DOHH2 (cell line): ENCODE measurements at regions not wholly inside any gene's neighbourhood (a gene's known extent, or its start where the extent isn't known, plus 50 kb on each side); places are given as distances from the start of the nearest gene placed in this dataset.

Source experiments
- H3F3A ChIP-seq: fragments of 200-600 bp; sonication (generic), shearing (Covaris generic); 2 replicates; pipeline ENCODE4 v1.6.0; 2016; ENCODE audit warnings: antibody characterized with exemption, mild to moderate bottlenecking; ENCODE audit not compliant: control insufficient read depth, insufficient read depth
- H3K27ac ChIP-seq: fragments of 200-600 bp; sonication (generic); 2 replicates; pipeline ENCODE4 v1.5.1; 2014; ENCODE audit warnings: low read depth, mild to moderate bottlenecking, low read length, moderate library complexity
- H3K27me3 ChIP-seq: fragments of 200-600 bp; sonication (generic); 2 replicates; pipeline ENCODE4 v1.6.1; 2014; ENCODE audit warnings: mild to moderate bottlenecking, low read length, mixed read lengths; ENCODE audit not compliant: control insufficient read depth
- H3K36me3 ChIP-seq: fragments of 200-600 bp; sonication (generic); 2 replicates; pipeline ENCODE4 v1.6.1; 2014; ENCODE audit warnings: mild to moderate bottlenecking, low read length, moderate library complexity, mixed read lengths; ENCODE audit not compliant: control insufficient read depth
- H3K4me1 ChIP-seq: fragments of 200-600 bp; sonication (generic); 2 replicates; pipeline ENCODE4 v1.6.1; 2014; ENCODE audit warnings: mild to moderate bottlenecking, low read length, mixed read lengths; ENCODE audit not compliant: control insufficient read depth
- H3K4me2 ChIP-seq: fragments of 200-600 bp; sonication (generic); 2 replicates; pipeline ENCODE4 v1.6.0; 2014; ENCODE audit warnings: mild to moderate bottlenecking, low read length, moderate library complexity
- H3K4me3 ChIP-seq: fragments of 200-600 bp; sonication (generic); 2 replicates; pipeline ENCODE4 v1.5.1; 2014; ENCODE audit warnings: mild to moderate bottlenecking, low read length, mixed read lengths
- H3K79me2 ChIP-seq: fragments of 200-600 bp; sonication (generic); 2 replicates; pipeline ENCODE4 v1.6.1; 2014; ENCODE audit warnings: mild to moderate bottlenecking, low read length, mixed read lengths; ENCODE audit not compliant: control insufficient read depth
- H3K9me2 ChIP-seq: fragments of 200-600 bp; sonication (generic); replicated peaks from 2 replicates; pipeline ENCODE4 v1.6.1; 2014; ENCODE audit warnings: mild to moderate bottlenecking, low read length, mixed read lengths; ENCODE audit not compliant: control insufficient read depth
- H3K9me3 ChIP-seq: fragments of 200-600 bp; sonication (generic); 2 replicates; pipeline ENCODE4 v1.6.1; 2014; ENCODE audit warnings: antibody characterized with exemption, low read length, mixed read lengths; ENCODE audit not compliant: control insufficient read depth, insufficient read depth
- H4K20me1 ChIP-seq: fragments of 200-600 bp; sonication (generic); 2 replicates; pipeline ENCODE4 v1.6.0; 2014; ENCODE audit warnings: low read depth, mild to moderate bottlenecking, antibody characterized with exemption, low read length, moderate library complexity; ENCODE audit not compliant: control insufficient read depth, insufficient read depth
- EZH2phosphoT487 ChIP-seq: fragments of 200-600 bp; sonication (generic); IDR thresholded peaks from 2 replicates; pipeline ENCODE4 v1.6.1; 2017; ENCODE audit warnings: borderline replicate concordance, mild to moderate bottlenecking, antibody characterized with exemption, low read length, moderate library complexity, mixed read lengths
- TF ChIP-seq, protein P1 (sequence below): fragments of 200-600 bp; sonication (generic); IDR thresholded peaks from one replicate; pipeline ENCODE4 v1.5.1; 2014; ENCODE audit warnings: antibody characterized with exemption, mild to moderate bottlenecking, low read depth, low read length; ENCODE audit not compliant: poor library complexity, severe bottlenecking

DNA sequence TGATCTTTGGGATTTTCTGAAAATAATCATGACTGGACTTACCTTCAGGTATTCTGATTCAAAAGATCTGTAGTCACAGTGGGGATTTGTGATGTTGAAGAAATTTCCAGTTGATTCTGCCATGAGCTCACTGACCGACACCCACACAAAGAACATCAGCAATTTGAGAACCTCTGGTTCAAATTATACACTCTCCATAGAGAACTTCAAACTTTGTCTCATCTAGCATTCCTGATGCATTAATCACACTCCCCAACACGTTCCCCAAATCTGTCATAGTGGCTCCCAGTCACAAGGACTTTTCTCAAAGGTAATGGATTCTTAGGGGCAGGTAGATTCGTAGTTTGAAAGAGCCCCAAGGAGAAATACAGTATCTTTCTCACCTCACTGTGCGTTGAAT is 584.3 kb downstream of the FBXO15 start:
- TF ChIP-seq EZH2phosphoT487: no peak
- TF ChIP-seq, protein P1, sequence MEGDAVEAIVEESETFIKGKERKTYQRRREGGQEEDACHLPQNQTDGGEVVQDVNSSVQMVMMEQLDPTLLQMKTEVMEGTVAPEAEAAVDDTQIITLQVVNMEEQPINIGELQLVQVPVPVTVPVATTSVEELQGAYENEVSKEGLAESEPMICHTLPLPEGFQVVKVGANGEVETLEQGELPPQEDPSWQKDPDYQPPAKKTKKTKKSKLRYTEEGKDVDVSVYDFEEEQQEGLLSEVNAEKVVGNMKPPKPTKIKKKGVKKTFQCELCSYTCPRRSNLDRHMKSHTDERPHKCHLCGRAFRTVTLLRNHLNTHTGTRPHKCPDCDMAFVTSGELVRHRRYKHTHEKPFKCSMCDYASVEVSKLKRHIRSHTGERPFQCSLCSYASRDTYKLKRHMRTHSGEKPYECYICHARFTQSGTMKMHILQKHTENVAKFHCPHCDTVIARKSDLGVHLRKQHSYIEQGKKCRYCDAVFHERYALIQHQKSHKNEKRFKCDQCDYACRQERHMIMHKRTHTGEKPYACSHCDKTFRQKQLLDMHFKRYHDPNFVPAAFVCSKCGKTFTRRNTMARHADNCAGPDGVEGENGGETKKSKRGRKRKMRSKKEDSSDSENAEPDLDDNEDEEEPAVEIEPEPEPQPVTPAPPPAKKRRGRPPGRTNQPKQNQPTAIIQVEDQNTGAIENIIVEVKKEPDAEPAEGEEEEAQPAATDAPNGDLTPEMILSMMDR: no peak
- Histone ChIP-seq H3K4me2 (no peak overlapping the region), H3K9me3 (no peaks in the 10 kb centered on the region), H3K79me2 (no peaks in the 10 kb centered on the region), H3K36me3 (no peaks in the 10 kb centered on the region), H3F3A (no peaks in the 10 kb centered on the region), H3K4me1 (no peaks in the 10 kb centered on the region), H3K27ac (no peak overlapping the region), H3K4me3 (no peak overlapping the region), H3K9me2 (no peaks in the 10 kb centered on the region), H3K27me3 (no peaks in the 10 kb centered on the region), H4K20me1 (no peaks in the 10 kb centered on the region)

- TF ChIP-seq, protein P1: no peak
- no peak for TF ChIP-seq EZH2phosphoT487
- Histone ChIP-seq H3K4me1 (no peaks in the 10 kb centered on the region), H3K4me2 (no peak overlapping the region), H3F3A (no peaks in the 10 kb centered on the region), H3K27me3 (no peaks in the 10 kb centered on the region), H3K36me3 (no peaks in the 10 kb centered on the region), H4K20me1 (no peaks in the 10 kb centered on the region), H3K27ac (no peak overlapping the region), H3K9me2 (no peaks in the 10 kb centered on the region), H3K4me3 (no peak overlapping the region), H3K9me3 (no peaks in the 10 kb centered on the region), H3K79me2 (no peaks in the 10 kb centered on the region)
Observed at GRCh38 chr18:73556904-73557303, 590.7 kb downstream of the FBXO15 start.

- no peaks in the 10 kb centered on the region for H3K27me3 ChIP-seq
- H4K20me1 ChIP-seq: no peaks in the 10 kb centered on the region
- H3K9me3 ChIP-seq: no peaks in the 10 kb centered on the region
- no peaks in the 10 kb centered on the region for H3K9me2 ChIP-seq
- TF ChIP-seq, protein P1: no peak
- TF ChIP-seq EZH2phosphoT487: no peak
- H3K27ac ChIP-seq: no peak overlapping the region
- H3F3A ChIP-seq: no peaks in the 10 kb centered on the region
- no peaks in the 10 kb centered on the region for H3K79me2 ChIP-seq
- no peak overlapping the region for H3K4me3 ChIP-seq
- H3K4me2 ChIP-seq: no peak overlapping the region
- H3K36me3 ChIP-seq: no peaks in the 10 kb centered on the region
- no peaks in the 10 kb centered on the region for H3K4me1 ChIP-seq
Observed at GRCh38 chr18:73552171-73552570, 595.5 kb downstream of the FBXO15 start.

DNA sequence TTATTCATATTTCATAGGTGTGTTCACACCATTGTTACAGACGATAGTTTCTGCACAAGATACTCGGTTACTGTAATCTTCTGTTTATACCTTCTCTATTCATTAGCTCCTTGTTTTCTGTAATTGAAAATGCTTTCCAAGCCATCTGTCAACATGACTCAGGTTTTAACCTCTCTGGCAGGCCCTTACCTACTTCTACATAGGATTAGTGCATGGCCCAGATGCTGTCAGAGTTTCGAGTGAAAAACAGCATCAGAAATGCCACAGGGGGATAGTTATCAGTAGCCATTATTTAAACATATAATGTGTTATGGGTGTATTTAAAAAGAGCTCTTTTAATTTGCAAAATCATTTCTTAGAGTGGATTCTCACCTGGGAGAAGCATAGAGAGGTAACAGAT is 596.4 kb downstream of the FBXO15 start:
- Histone ChIP-seq H3K4me2 (no peak overlapping the region), H3K9me2 (no peaks in the 10 kb centered on the region), H3K9me3 (no peaks in the 10 kb centered on the region), H3F3A (no peaks in the 10 kb centered on the region), H4K20me1 (no peaks in the 10 kb centered on the region), H3K4me3 (no peak overlapping the region), H3K27ac (no peak overlapping the region), H3K79me2 (no peaks in the 10 kb centered on the region), H3K27me3 (no peaks in the 10 kb centered on the region), H3K36me3 (no peaks in the 10 kb centered on the region), H3K4me1 (no peaks in the 10 kb centered on the region)
- no peak for TF ChIP-seq EZH2phosphoT487
- TF ChIP-seq, protein P1: no peak
